ENCODE measurements at regions not wholly inside any gene's neighbourhood (a gene's known extent, or its start where the extent isn't known, plus 50 kb on each side); places are given as distances from the start of the nearest gene placed in this dataset.
"Not testable (repeated sequence)": the region's sequence is repeated elsewhere in the genome, so short reads cannot be mapped to it uniquely, and the experiment has no call there.

GRCh38 chr2:8502316-8502715 lies 179.5 kb upstream of the ID2 start:
- DNase-seq (no peak), ATAC-seq (no peak)
- Histone ChIP-seq H3K9me3 (no peaks in the 10 kb centered on the region), H3K36me3 (no peaks in the 10 kb centered on the region), H3K27ac (no peak overlapping the region), H3K4me3 (no peak overlapping the region), H3K27me3 (no peaks in the 10 kb centered on the region), H3K4me1 (peaks cover 0 to 7% of the 10 kb centered on the region in 2 donors)
- intact Hi-C loops (cut with DNase I; ENCODE audit: low total_unique reads) (no loop called here), in situ Hi-C loops (cut with MboI; ENCODE audit: low sequenced_read_pairs in 4 of 4) (no loop called here)
- TF ChIP-seq CTCF (IDR thresholded peaks at IDR 0.05 in 4 of 5, conservative IDR thresholded peaks at IDR 0.05 in 1 of 5) (no peak), POLR2A (IDR thresholded peaks at IDR 0.05) (no peak)

- ATAC-seq (no peak), DNase-seq (no peak)
- in situ Hi-C loops (cut with MboI; ENCODE audit: low sequenced_read_pairs in 4 of 4), result no loop called here
- Histone ChIP-seq H3K4me1 (peaks cover 0 to 6% of the 10 kb centered on the region in 2 donors), H3K36me3 (no peaks in the 10 kb centered on the region), H3K4me3 (no peak overlapping the region), H3K9me3 (no peaks in the 10 kb centered on the region), H3K27me3 (no peaks in the 10 kb centered on the region), H3K27ac (no peak overlapping the region)
- intact Hi-C loops (cut with DNase I; ENCODE audit: low total_unique reads), result no loop called here
- TF ChIP-seq CTCF (IDR thresholded peaks at IDR 0.05 in 4 of 5, conservative IDR thresholded peaks at IDR 0.05 in 1 of 5), result no peak
- TF ChIP-seq POLR2A (IDR thresholded peaks at IDR 0.05), result no peak
Measured at GRCh38 chr2:8505311-8505920, 176.4 kb upstream of the ID2 start.

GRCh38 chr2:8506746-8507145 lies 175.1 kb upstream of the ID2 start:
- TF ChIP-seq CTCF (IDR thresholded peaks at IDR 0.05 in 4 of 5, conservative IDR thresholded peaks at IDR 0.05 in 1 of 5), result no peak
- no peak for TF ChIP-seq POLR2A (IDR thresholded peaks at IDR 0.05)
- in situ Hi-C loops (cut with MboI; ENCODE audit: low sequenced_read_pairs in 4 of 4), result no loop called here
- no peak for ATAC-seq

GRCh38 chr2:8508766-8509165 lies 173.1 kb upstream of the ID2 start:
- Histone ChIP-seq H3K27me3 (no peaks in the 10 kb centered on the region), H3K4me1 (no peaks in the 10 kb centered on the region), H3K36me3 (no peaks in the 10 kb centered on the region), H3K9me3 (no peaks in the 10 kb centered on the region), H3K4me3 (no peak overlapping the region), H3K27ac (no peak overlapping the region)
- in situ Hi-C loops (cut with MboI; ENCODE audit: low sequenced_read_pairs in 4 of 4) (no loop called here), intact Hi-C loops (cut with DNase I; ENCODE audit: low total_unique reads) (no loop called here)
- no peak for TF ChIP-seq CTCF (IDR thresholded peaks at IDR 0.05 in 4 of 5, conservative IDR thresholded peaks at IDR 0.05 in 1 of 5)
- no peak for ATAC-seq
- no peak for DNase-seq

More at GRCh38 chr2:8506746-8507145, 175.1 kb upstream of the ID2 start:
- H3K9me3 ChIP-seq, result no peaks in the 10 kb centered on the region
- intact Hi-C loops (cut with DNase I; ENCODE audit: low total_unique reads), result no loop called here
- no peaks in the 10 kb centered on the region for H3K27me3 ChIP-seq
- H3K4me3 ChIP-seq, result no peak overlapping the region
- DNase-seq, result no peak
- H3K4me1 ChIP-seq, result no peaks in the 10 kb centered on the region
- H3K27ac ChIP-seq, result no peak overlapping the region
- H3K36me3 ChIP-seq, result no peaks in the 10 kb centered on the region

- intact Hi-C loops (cut with DNase I; ENCODE audit: low total_unique reads) (no loop called here), in situ Hi-C loops (cut with MboI; ENCODE audit: low sequenced_read_pairs in 4 of 4) (no loop called here)
- H3K36me3 ChIP-seq, result no peaks in the 10 kb centered on the region
- TF ChIP-seq POLR2A (IDR thresholded peaks at IDR 0.05), result no peak
- TF ChIP-seq CTCF (IDR thresholded peaks at IDR 0.05 in 4 of 5, conservative IDR thresholded peaks at IDR 0.05 in 1 of 5), result no peak
- no peaks in the 10 kb centered on the region for H3K4me1 ChIP-seq
- no peak overlapping the region for H3K27ac ChIP-seq
- no peak overlapping the region for H3K4me3 ChIP-seq
- no peaks in the 10 kb centered on the region for H3K27me3 ChIP-seq
- ATAC-seq (no peak), DNase-seq (no peak)
- no peaks in the 10 kb centered on the region for H3K9me3 ChIP-seq
Measured at GRCh38 chr2:8509621-8510020, 172.2 kb upstream of the ID2 start.

- H3K4me3 ChIP-seq; intact Hi-C loops (cut with DNase I; ENCODE audit: low total_unique reads); H3K9me3 ChIP-seq; H3K27me3 ChIP-seq; ATAC-seq; H3K36me3 ChIP-seq; in situ Hi-C loops (cut with MboI; ENCODE audit: low sequenced_read_pairs in 4 of 4); H3K27ac ChIP-seq; DNase-seq; H3K4me1 ChIP-seq: not testable (repeated sequence)
Measured at GRCh38 chr2:8510055-8510454, 171.8 kb upstream of the ID2 start.
